H1 (cell line): ENCODE measurements at regions not wholly inside any gene's neighbourhood (a gene's known extent, or its start where the extent isn't known, plus 50 kb on each side); places are given as distances from the start of the nearest gene placed in this dataset.

Experiments
- CHD7 ChIP-seq: fragments of 300-600 bp; sonication (generic); IDR thresholded peaks from 2 replicates; pipeline ENCODE4 v1.7.1; 2012; ENCODE audit warnings: low read length, moderate library complexity, mild to moderate bottlenecking, inconsistent platforms; ENCODE audit not compliant: insufficient replicate concordance
- CREB1 ChIP-seq: IDR thresholded peaks from 2 replicates; pipeline ENCODE4 v1.6.1; 2012; ENCODE audit warnings: inconsistent platforms
- FOSL1 ChIP-seq: IDR thresholded peaks from 2 replicates; pipeline ENCODE4 v1.6.1; 2011; ENCODE audit warnings: mild to moderate bottlenecking, low read depth, low read length, moderate library complexity; ENCODE audit not compliant: insufficient read depth
- KDM1A ChIP-seq: fragments of 200-600, 300-600 bp; sonication (generic); IDR thresholded peaks from 2 replicates; pipeline ENCODE4 v1.7.1; 2016; ENCODE audit warnings: mild to moderate bottlenecking, low read length, borderline replicate concordance
- KDM4A ChIP-seq: IDR thresholded peaks from one replicate; pipeline ENCODE4 v1.7.1; 2012; ENCODE audit warnings: low read depth, mild to moderate bottlenecking, moderate library complexity, low read length, inconsistent platforms; ENCODE audit not compliant: severe bottlenecking
- MAFK ChIP-seq: IDR thresholded peaks from 2 replicates; pipeline ENCODE4 v1.6.1; 2012; ENCODE audit warnings: low read depth, mild to moderate bottlenecking, improper control_type of control experiment, low read length
- NRF1 ChIP-seq: IDR thresholded peaks from 2 replicates; pipeline ENCODE4 v1.6.1; 2011; ENCODE audit warnings: mild to moderate bottlenecking, low read depth, low read length, improper control_type of control experiment
- RAD21 ChIP-seq, 2 experiments: IDR thresholded peaks in 1 of 2; conservative IDR thresholded peaks in 1 of 2; 2 replicates each; pipeline ENCODE4 v1.6.1; 2011; ENCODE audit warnings: low read depth in 2 of 2, low read length in 2 of 2, improper control_type of control experiment in 1 of 2, inconsistent platforms in 1 of 2, mild to moderate bottlenecking in 1 of 2, moderate library complexity in 1 of 2
- SAP30 ChIP-seq: fragments of 300-600 bp; sonication (generic); IDR thresholded peaks from 2 replicates; pipeline ENCODE4 v1.7.1; 2012; ENCODE audit warnings: low read length, moderate library complexity, mild to moderate bottlenecking, inconsistent platforms; ENCODE audit not compliant: insufficient read depth, insufficient replicate concordance
- TAF7 ChIP-seq: optimal IDR thresholded peaks from 2 replicates; pipeline ENCODE3; 2011; ENCODE audit warnings: low read depth, mild to moderate bottlenecking, inconsistent platforms, low read length, moderate library complexity, borderline replicate concordance
- USF2 ChIP-seq: IDR thresholded peaks from 2 replicates; pipeline ENCODE4 v1.6.1; 2011; ENCODE audit warnings: low read length, improper control_type of control experiment

GRCh38 chr9:115469841-115470240, 351.9 kb upstream of the TNC start (continued):
- TF ChIP-seq CHD7 (no peak), NRF1 (no peak), KDM4A (no peak), RAD21 (IDR thresholded peaks at IDR 0.05 in 1 of 2, conservative IDR thresholded peaks at IDR 0.05 in 1 of 2; ENCODE audit: low read depth in 2 of 2, low read length in 2 of 2) (no peak), CREB1 (no peak), USF2 (no peak), FOSL1 (no peak), SAP30 (no peak), KDM1A (no peak), MAFK (no peak), TAF7 (no peak)
